ENCODE measurements at regions not wholly inside any gene's neighbourhood (a gene's known extent, or its start where the extent isn't known, plus 50 kb on each side); places are given as distances from the start of the nearest gene placed in this dataset.
"Not testable (repeated sequence)": the region's sequence is repeated elsewhere in the genome, so short reads cannot be mapped to it uniquely, and the experiment has no call there.

- intact Hi-C loops (cut with micrococcal nuclease) = no loop called here
Observed at GRCh38 chr18:1104181-1104881, 199.7 kb downstream of the ADCYAP1 start.

DNA sequence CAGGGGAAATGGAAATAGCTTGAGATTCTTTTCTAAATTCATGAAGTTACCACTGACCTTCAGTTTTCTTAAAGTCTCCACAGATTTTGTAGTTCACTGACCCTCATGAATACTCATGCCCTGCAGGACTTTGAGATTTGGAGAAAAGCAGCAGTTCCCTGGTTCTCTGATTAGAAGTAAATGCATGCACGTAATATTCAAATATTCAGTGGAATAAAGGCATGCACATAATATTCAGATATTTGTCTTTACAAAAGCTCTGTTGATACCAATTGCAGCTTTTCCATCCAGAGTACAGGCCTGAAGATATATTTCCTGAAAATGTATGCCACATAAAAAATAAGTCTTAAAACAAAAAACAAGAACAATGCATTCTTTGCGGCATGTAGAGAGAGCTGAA lies 219.8 kb downstream of the ADCYAP1 start:
- intact Hi-C loops (cut with micrococcal nuclease) = no loop called here

DNA sequence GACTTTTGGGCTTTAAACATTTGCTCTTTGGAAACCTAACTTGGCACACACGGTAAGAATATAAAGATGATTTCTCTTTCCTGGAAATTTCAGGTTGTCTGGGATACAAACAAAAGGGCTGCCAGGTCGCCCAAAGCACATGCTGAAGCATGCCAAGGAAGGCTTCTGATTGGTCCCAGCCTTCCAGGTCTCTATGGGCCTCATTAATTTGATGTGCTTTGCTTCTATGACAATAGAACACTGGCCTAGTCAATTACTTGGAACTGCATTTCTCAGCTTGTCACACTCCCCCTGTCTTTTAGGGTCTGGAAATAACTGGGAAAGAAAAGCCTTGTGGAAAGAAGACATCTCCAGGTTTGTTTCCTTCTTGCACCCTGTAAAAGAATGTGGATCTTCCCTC lies 228.9 kb downstream of the ADCYAP1 start:
- intact Hi-C loops (cut with micrococcal nuclease) = no loop called here

DNA sequence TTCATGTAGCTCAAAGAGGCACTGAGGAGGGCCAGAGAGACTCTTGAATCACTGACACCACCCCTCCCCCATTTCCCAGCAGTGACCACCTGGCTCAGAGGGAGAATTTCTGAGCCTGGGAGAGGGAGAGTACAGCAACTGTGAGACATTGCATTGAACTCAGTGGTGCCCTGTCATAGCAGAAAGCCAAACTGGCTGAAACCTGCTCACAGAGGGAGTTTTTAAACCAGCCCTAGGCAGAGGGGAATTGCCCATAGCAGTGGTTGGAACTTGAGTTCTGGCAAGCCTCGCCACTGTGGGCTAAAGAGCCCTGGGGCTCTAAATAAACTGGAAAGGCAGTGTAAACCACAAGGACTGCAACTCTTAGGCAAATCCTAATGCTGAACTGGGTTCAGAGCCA lies 243.1 kb downstream of the ADCYAP1 start:
- intact Hi-C loops (cut with micrococcal nuclease) = no loop called here

DNA sequence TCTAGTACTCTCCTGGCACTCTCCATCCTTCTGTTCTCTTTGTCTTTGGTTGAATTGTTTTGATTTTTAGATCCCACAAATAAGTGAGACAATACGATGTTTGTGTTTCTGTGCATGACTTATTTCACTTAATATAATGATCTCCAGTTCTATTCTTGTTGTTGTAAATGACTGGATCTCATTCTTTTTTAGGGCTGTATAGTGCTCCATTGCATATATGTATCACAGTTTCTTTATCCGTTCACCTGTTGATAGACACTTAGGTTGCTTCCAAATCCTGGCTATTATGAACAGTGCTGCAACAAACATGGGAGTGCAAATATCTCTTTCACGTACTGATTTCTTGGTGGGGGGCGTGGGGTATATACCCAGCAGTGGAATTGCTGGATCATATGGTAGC lies 245.0 kb downstream of the ADCYAP1 start:
- intact Hi-C loops (cut with micrococcal nuclease) = no loop called here

- intact Hi-C loops (cut with micrococcal nuclease) = no loop called here
Observed at GRCh38 chr18:1150344-1150743, 245.7 kb downstream of the ADCYAP1 start.

DNA sequence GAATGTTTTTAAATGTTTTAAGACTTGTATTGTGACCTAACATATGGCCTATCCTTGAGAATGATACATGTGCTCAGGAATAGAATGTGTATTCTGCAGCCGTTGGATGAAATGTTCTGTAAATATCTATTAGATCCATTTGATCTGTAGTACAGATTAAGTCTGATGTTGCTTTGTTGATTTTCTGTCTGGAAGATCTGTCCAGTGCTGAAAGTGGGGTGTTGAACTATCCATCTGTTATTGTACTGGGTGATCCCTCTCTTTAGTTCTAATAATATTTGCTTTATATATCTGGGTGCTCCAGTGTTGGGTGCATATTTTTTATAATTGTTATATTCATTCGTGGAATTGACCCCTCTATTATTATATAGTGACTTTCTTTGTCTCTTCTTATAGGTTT lies 248.3 kb downstream of the ADCYAP1 start:
- intact Hi-C loops (cut with micrococcal nuclease) = not testable (repeated sequence)

DNA sequence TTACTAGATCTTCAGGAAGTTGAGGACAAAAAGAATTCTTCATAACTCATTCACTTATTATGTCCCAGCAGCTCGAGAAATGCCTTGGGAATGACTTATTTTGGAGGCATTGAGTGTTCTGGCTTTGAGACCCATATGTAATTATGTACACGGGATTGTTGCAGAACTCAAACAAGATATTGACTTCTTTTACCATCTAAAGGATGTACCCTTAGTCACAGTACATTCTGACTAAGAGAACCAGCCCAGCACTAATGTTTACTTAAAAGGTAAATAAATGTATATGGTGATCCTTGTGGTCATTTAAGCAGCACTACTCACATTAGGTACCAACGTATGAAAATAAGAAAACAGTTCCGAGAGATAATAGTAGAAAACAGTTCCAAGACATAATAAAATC lies 268.9 kb downstream of the ADCYAP1 start:
- intact Hi-C loops (cut with micrococcal nuclease) = no loop called here

GRCh38 chr18:1177232-1177631 lies 272.6 kb downstream of the ADCYAP1 start:
- intact Hi-C loops (cut with micrococcal nuclease) = no loop called here

GRCh38 chr18:1191341-1191740 lies 286.7 kb downstream of the ADCYAP1 start:
- intact Hi-C loops (cut with micrococcal nuclease) = no loop called here

- intact Hi-C loops (cut with micrococcal nuclease) = no loop called here
Observed at GRCh38 chr18:1213126-1213525, 308.5 kb downstream of the ADCYAP1 start.

GRCh38 chr18:1222880-1223279 lies 318.2 kb downstream of the ADCYAP1 start:
- intact Hi-C loops (cut with micrococcal nuclease) = no loop called here

GRCh38 chr18:1227025-1227424 lies 322.4 kb downstream of the ADCYAP1 start:
- intact Hi-C loops (cut with micrococcal nuclease) = no loop called here

DNA sequence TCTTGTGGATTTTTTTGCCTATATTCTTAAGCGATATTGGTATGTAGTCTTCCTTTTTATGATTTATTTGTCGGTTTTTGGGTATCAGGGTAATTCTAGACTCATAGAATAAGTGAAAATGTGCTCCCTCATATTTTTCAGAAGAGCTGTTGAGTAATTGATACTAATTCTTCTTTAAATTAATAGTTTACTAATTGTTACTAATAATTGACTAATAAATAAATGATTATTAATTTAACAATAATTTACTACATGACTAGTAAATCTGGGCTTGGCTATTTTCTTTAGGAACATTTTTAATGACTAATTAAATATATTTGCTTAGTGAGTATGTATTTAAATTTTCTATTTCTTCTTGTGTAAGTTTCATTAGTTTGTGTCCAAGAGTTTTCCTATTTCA lies 325.0 kb downstream of the ADCYAP1 start:
- intact Hi-C loops (cut with micrococcal nuclease) = no loop called here

DNA sequence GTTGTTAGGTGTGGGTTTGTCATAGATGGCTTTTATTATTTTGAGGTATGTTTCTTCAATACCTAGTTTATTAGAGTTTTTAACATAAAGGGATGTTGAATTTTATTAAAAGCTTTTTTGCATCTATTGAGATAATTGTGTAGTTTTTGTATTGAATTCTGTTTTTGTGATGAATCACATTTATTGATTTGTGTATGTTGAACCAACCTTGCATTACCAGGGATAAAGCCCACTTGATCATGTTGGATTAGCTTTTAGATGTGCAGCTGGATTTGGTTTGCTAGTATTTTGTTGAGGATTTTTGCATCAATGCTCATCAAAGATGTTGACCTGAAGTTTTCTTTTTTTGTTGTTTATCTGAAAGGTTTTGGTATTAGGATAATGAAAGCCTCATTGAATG lies 328.2 kb downstream of the ADCYAP1 start:
- intact Hi-C loops (cut with micrococcal nuclease) = no loop called here

- intact Hi-C loops (cut with micrococcal nuclease) = no loop called here
Observed at GRCh38 chr18:1240701-1241100, 336.0 kb downstream of the ADCYAP1 start.

DNA sequence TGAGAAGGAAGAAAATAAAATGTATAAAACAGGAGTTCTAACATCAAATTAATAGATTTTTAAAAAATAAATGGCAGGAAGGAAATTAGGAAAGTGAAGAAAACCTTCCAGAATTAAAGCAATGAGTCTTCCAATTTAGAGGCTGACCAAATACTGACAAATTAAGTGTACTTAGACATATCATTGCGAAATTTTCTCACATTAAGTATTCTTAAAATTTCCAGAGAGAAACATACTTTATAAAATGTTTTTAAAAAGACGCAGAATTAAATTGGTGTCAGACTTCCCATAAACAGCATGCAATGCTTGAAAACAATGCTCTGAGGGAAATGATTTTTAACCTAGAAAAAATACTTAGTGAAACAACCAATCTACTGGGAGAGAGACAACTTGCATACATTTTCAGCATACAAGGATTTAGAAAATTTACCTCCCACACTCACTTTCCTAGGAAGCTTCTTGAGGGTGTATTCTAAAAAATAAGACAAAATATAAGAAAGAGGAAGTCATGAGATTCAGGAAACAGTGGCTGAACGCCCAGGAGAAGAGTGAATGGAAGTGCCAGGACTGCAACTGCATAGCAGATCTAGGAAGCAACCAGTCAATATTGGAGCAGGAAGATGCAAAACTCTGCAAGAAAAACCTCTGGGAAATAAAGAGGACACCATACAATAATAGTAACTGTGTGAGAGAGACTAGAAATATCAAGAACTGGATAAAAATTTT lies 339.9 kb downstream of the ADCYAP1 start:
- intact Hi-C loops (cut with micrococcal nuclease) = no loop called here

DNA sequence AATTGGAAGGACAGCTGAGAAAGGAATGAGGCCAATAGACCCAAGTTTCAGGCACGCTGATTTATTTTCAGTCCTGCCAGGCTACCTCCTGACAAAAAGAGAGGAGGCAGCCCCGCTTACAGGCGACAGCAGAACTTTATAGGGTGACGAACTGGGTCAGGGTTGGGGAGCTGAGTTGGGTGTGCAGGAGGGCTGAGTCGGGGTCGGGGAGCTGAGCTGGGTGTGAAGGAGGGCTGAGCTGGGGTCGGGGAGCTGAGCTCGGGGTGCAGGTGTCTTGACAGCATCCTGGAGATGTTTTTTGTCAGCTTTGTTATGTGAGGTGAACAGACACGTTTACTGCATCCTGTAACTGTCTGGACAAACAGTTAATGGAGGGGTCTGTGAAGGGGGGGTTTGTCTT lies 342.2 kb downstream of the ADCYAP1 start:
- intact Hi-C loops (cut with micrococcal nuclease) = no loop called here

- intact Hi-C loops (cut with micrococcal nuclease) = no loop called here
Observed at GRCh38 chr18:1252534-1252933, 347.9 kb downstream of the ADCYAP1 start.

DNA sequence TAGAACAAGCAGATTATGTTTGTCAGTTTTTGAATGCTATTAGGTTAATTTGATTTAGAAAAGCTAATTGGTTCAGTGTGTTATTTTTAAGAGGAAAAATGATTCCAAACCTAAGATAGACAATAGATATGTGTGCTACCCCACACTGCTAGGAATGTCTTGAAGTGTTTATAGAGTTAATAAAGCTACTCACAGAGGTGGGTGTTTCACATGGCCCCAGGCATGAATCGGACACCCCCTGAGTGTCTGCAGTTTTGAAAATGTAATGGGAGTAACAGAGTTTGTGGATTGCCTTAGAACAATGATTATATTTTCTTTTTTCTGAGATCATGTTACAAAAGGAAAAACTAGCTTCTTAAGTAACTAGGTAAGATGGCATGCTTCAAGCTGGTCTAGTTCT lies 348.3 kb downstream of the ADCYAP1 start:
- intact Hi-C loops (cut with micrococcal nuclease) = no loop called here

GRCh38 chr18:1253827-1254226 lies 349.2 kb downstream of the ADCYAP1 start:
- intact Hi-C loops (cut with micrococcal nuclease) = no loop called here

DNA sequence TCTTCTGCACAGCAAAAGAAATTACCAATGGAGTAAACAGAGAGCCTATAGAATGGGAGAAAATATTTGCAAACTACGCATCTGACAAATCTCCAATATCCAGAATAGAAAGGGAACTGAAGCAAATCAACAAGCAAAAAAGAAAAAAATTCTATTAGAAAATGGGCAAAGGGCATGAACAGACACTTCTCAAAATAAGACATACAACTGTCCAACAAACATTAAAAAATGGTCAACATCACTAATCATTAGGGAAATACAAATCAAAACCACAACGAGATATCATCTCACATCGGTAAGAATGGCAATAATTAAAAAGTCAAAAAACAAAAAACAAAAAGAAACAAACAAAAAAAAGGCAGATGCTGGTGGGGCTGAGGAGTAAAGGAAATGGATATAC lies 356.4 kb downstream of the ADCYAP1 start:
- intact Hi-C loops (cut with micrococcal nuclease) = no loop called here

DNA sequence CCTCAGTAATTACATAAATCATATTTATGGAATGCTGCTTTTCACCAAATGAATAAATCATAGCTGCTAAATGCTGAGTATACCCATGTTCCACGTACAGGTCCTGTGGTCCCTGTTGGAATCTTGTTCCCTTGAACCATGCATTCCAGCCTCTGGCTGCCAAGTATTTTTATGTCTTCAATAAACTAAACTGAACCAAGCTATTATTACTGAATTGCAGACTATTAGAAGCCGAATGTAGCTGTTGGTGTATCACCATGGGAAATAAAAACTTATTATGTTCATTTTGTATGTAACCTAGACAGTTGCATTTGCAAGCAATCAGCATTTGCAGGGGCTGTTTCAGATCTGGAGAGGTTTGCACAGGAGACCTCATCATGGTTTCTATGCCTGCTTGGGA lies 362.4 kb downstream of the ADCYAP1 start:
- intact Hi-C loops (cut with micrococcal nuclease) = no loop called here
